HAP-1 (cell line): ENCODE measurements at regions not wholly inside any gene's neighbourhood (a gene's known extent, or its start where the extent isn't known, plus 50 kb on each side); places are given as distances from the start of the nearest gene placed in this dataset.

Experiments used
- DNase-seq, 2 experiments: peaks; one replicate each; pipeline ENCODE4 v3.0.0-alpha.2; 2016 to 2020; ENCODE audit warnings: low spot score in 2 of 2
- H3K27me3 ChIP-seq: fragments of 250-450 bp; sonication (Bioruptor Pico); 2 replicates; pipeline ENCODE4 v1.5.1; 2020; ENCODE audit warnings: low read depth, mild to moderate bottlenecking, moderate library complexity
- H3K36me3 ChIP-seq: fragments of 250-450 bp; sonication (Bioruptor Pico); replicated peaks from 2 replicates; pipeline ENCODE4 v1.5.1; 2020; ENCODE audit warnings: mild to moderate bottlenecking
- H3K4me1 ChIP-seq: fragments of 250-450 bp; sonication (Bioruptor Pico); 2 replicates; pipeline ENCODE4 v1.5.1; 2020; ENCODE audit warnings: mild to moderate bottlenecking
- H3K4me3 ChIP-seq: fragments of 250-450 bp; sonication (Bioruptor Pico); 2 replicates; pipeline ENCODE4 v1.5.1; 2020; ENCODE audit warnings: mild to moderate bottlenecking, moderate library complexity
- H3K9me3 ChIP-seq: fragments of 250-450 bp; sonication (Bioruptor Pico); 2 replicates; pipeline ENCODE4 v1.5.1; 2020; ENCODE audit warnings: mild to moderate bottlenecking, moderate library complexity
- in situ Hi-C: fragments of 300-500 bp; cut with MboI; formaldehyde crosslinking; loops from 3 replicates; pipeline ENCODE4 v1.14.3; 2020; ENCODE audit warnings: low sequenced_read_pairs, inconsistent platforms, mixed read lengths

- Histone ChIP-seq H3K36me3 (no peaks in the 10 kb centered on the region), H3K9me3 (no peaks in the 10 kb centered on the region), H3K4me1 (no peaks in the 10 kb centered on the region), H3K4me3 (no peak overlapping the region), H3K27me3 (no peaks in the 10 kb centered on the region)
- in situ Hi-C loops, result no loop called here
- DNase-seq, result no peak
Measured at GRCh38 chr6:132147530-132148011, 196.4 kb upstream of the CCN2 start.

GRCh38 chr6:132144456-132144855 lies 193.3 kb upstream of the CCN2 start:
- Histone ChIP-seq H3K36me3 (no peaks in the 10 kb centered on the region), H3K4me3 (no peak overlapping the region), H3K4me1 (no peaks in the 10 kb centered on the region), H3K9me3 (no peaks in the 10 kb centered on the region), H3K27me3 (no peaks in the 10 kb centered on the region)
- no peak for DNase-seq
- in situ Hi-C loops, result no loop called here

- no peaks in the 10 kb centered on the region for H3K9me3 ChIP-seq
- H3K36me3 ChIP-seq, result no peaks in the 10 kb centered on the region
- in situ Hi-C loops, result no loop called here
- no peaks in the 10 kb centered on the region for H3K27me3 ChIP-seq
- no peak for DNase-seq
- H3K4me3 ChIP-seq, result no peak overlapping the region
- H3K4me1 ChIP-seq, result no peaks in the 10 kb centered on the region
Measured at GRCh38 chr6:132143258-132143657, 192.1 kb upstream of the CCN2 start.

- in situ Hi-C loops, result no loop called here
- DNase-seq, result no peak
- Histone ChIP-seq H3K9me3 (no peaks in the 10 kb centered on the region), H3K36me3 (no peaks in the 10 kb centered on the region), H3K27me3 (no peaks in the 10 kb centered on the region), H3K4me1 (no peaks in the 10 kb centered on the region), H3K4me3 (no peak overlapping the region)
Measured at GRCh38 chr6:132142768-132143167, 191.6 kb upstream of the CCN2 start.

- no peak for DNase-seq
- Histone ChIP-seq H3K36me3 (no peaks in the 10 kb centered on the region), H3K4me1 (no peaks in the 10 kb centered on the region), H3K9me3 (no peaks in the 10 kb centered on the region), H3K4me3 (no peak overlapping the region), H3K27me3 (no peaks in the 10 kb centered on the region)
- in situ Hi-C loops, result no loop called here
Measured at GRCh38 chr6:132142308-132142707, 191.1 kb upstream of the CCN2 start.

GRCh38 chr6:132140189-132140588 lies 189.0 kb upstream of the CCN2 start:
- no peaks in the 10 kb centered on the region for H3K9me3 ChIP-seq
- H3K4me1 ChIP-seq, result no peaks in the 10 kb centered on the region
- no peak overlapping the region for H3K4me3 ChIP-seq
- H3K36me3 ChIP-seq, result no peaks in the 10 kb centered on the region
- in situ Hi-C loops, result no loop called here
- no peaks in the 10 kb centered on the region for H3K27me3 ChIP-seq
- no peak for DNase-seq

GRCh38 chr6:132139611-132140010 lies 188.4 kb upstream of the CCN2 start:
- Histone ChIP-seq H3K36me3 (no peaks in the 10 kb centered on the region), H3K27me3 (no peaks in the 10 kb centered on the region)
- in situ Hi-C loops, result no loop called here

GRCh38 chr6:132136981-132137380 lies 185.8 kb upstream of the CCN2 start:
- no peak for DNase-seq
- Histone ChIP-seq H3K36me3 (no peaks in the 10 kb centered on the region), H3K27me3 (no peaks in the 10 kb centered on the region), H3K4me1 (peaks cover 9% of the 10 kb centered on the region; the same call in 1 of the 2 replicates), H3K4me3 (no peak overlapping the region), H3K9me3 (no peaks in the 10 kb centered on the region)
- in situ Hi-C loops, result no loop called here

More at GRCh38 chr6:132139611-132140010, 188.4 kb upstream of the CCN2 start:
- H3K9me3 ChIP-seq, result no peaks in the 10 kb centered on the region
- no peak for DNase-seq
- H3K4me1 ChIP-seq, result no peaks in the 10 kb centered on the region
- no peak overlapping the region for H3K4me3 ChIP-seq

- in situ Hi-C loops, result no loop called here
- Histone ChIP-seq H3K9me3 (no peaks in the 10 kb centered on the region), H3K4me1 (peaks cover 9% of the 10 kb centered on the region; the same call in 1 of the 2 replicates), H3K36me3 (no peaks in the 10 kb centered on the region), H3K27me3 (no peaks in the 10 kb centered on the region), H3K4me3 (no peak overlapping the region)
- no peak for DNase-seq
Measured at GRCh38 chr6:132135409-132135808, 184.2 kb upstream of the CCN2 start.

GRCh38 chr6:132133736-132134445 lies 182.7 kb upstream of the CCN2 start:
- in situ Hi-C loops, result no loop called here
- no peak for DNase-seq
- H3K4me3 ChIP-seq, result no peak overlapping the region
- no peaks in the 10 kb centered on the region for H3K36me3 ChIP-seq
- no peaks in the 10 kb centered on the region for H3K9me3 ChIP-seq
- peaks cover 9% of the 10 kb centered on the region; the same call in 1 of the 2 replicates for H3K4me1 ChIP-seq
- H3K27me3 ChIP-seq, result no peaks in the 10 kb centered on the region

- Histone ChIP-seq H3K4me3 (no peak overlapping the region), H3K27me3 (no peaks in the 10 kb centered on the region), H3K9me3 (no peaks in the 10 kb centered on the region), H3K36me3 (no peaks in the 10 kb centered on the region), H3K4me1 (peaks cover 9% of the 10 kb centered on the region; the same call in 1 of the 2 replicates)
- peak; percentile 17 to 53 for DNase-seq
- in situ Hi-C loops, result no loop called here
Measured at GRCh38 chr6:132132924-132133639, 181.9 kb upstream of the CCN2 start.

- H3K4me1 ChIP-seq, result peaks cover 9% of the 10 kb centered on the region; the same call in 1 of the 2 replicates
- in situ Hi-C loops, result no loop called here
- no peak overlapping the region for H3K4me3 ChIP-seq
- DNase-seq, result no peak
- no peaks in the 10 kb centered on the region for H3K36me3 ChIP-seq
- H3K9me3 ChIP-seq, result no peaks in the 10 kb centered on the region
- H3K27me3 ChIP-seq, result no peaks in the 10 kb centered on the region
Measured at GRCh38 chr6:132132422-132132821, 181.2 kb upstream of the CCN2 start.

- Histone ChIP-seq H3K27me3 (no peaks in the 10 kb centered on the region), H3K4me3 (no peak overlapping the region), H3K4me1 (peaks cover 9% of the 10 kb centered on the region; the same call in 1 of the 2 replicates), H3K36me3 (no peaks in the 10 kb centered on the region), H3K9me3 (no peaks in the 10 kb centered on the region)
- no peak for DNase-seq
- in situ Hi-C loops, result no loop called here
Measured at GRCh38 chr6:132131758-132132157, 180.6 kb upstream of the CCN2 start.

- Histone ChIP-seq H3K27me3 (no peaks in the 10 kb centered on the region), H3K36me3 (no peaks in the 10 kb centered on the region), H3K4me1 (peaks cover 9% of the 10 kb centered on the region; the same call in 1 of the 2 replicates), H3K4me3 (no peak overlapping the region), H3K9me3 (no peaks in the 10 kb centered on the region)
- DNase-seq, result no peak
- in situ Hi-C loops, result no loop called here
Measured at GRCh38 chr6:132131351-132131750, 180.2 kb upstream of the CCN2 start.
